ENCODE measurements at regions not wholly inside any gene's neighbourhood (a gene's known extent, or its start where the extent isn't known, plus 50 kb on each side); places are given as distances from the start of the nearest gene placed in this dataset.

DNA sequence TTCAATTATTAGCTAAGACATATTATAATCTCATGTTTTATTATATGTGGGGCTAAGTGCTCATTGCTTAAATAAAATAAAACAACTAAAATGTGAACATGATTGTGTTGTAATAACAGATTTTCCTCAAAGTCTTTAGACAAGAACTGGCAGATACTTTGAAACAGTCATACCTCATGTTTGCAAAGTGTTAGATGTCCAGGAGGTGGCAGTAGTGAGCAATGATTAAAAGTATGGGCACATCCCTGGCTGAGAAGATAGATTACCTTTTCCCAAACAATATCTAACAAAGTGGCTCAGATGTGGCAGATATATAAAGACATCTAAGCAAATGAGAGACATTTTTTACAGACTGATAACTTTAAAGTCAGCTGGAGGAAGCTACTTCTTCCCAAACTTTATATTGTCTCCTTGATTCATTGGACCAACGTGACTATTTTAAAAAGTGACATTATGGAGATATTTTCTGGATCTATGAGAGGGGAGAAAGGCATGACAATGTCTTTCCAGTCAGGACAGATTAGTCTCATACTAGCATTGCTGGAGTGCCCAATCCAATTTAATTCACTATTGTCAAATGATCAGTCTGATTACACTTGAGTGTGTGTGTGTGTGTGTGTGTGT is 269.8 kb downstream of the S1PR1 start:
- H3K27ac ChIP-seq, result no peak overlapping the region
- H3K9me3 ChIP-seq, result no peaks in the 10 kb centered on the region
- no peaks in the 10 kb centered on the region for H3K27me3 ChIP-seq (ENCODE audit: low read depth)
- intact Hi-C loops (cut with DNase I), result no loop called here
- H3K36me3 ChIP-seq, result no peaks in the 10 kb centered on the region
- H3K4me3 ChIP-seq, result no peak overlapping the region
- no peak for DNase-seq
- peak; percentile 60 to 72 for ATAC-seq
- peak; percentile 69 for TF ChIP-seq CTCF (IDR thresholded peaks at IDR 0.05)
- H3K4me1 ChIP-seq, result no peaks in the 10 kb centered on the region

GRCh38 chr1:101507547-101507971 is 270.7 kb downstream of the S1PR1 start:
- Histone ChIP-seq H3K4me1 (no peaks in the 10 kb centered on the region), H3K27me3 (ENCODE audit: low read depth) (no peaks in the 10 kb centered on the region), H3K4me3 (no peak overlapping the region), H3K9me3 (no peaks in the 10 kb centered on the region), H3K36me3 (no peaks in the 10 kb centered on the region), H3K27ac (no peak overlapping the region)
- intact Hi-C loops (cut with DNase I), result no loop called here
- DNase-seq, result no peak
- TF ChIP-seq CTCF (IDR thresholded peaks at IDR 0.05), result no peak
- ATAC-seq, result no peak

DNA sequence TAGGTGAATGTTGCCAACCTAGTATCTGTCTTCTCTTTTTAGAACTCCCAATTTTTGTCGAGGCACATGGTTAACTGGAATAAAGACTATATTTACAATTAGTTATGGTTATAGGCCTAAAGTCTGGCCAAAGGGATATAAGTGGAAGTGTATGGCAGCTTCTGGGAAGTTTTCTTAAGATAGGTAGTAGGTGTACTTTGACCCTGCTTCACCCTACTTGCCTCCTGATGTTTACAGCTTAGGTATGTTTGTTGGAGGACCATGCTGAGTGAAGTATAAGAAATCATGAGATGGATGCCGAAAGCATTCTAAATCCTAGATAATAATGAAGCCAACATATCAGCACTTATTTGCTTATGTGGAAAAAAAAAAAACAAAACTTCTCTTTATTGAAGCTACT is 272.1 kb downstream of the S1PR1 start:
- ATAC-seq (no peak), DNase-seq (no peak)
- H3K27ac ChIP-seq, result no peak overlapping the region
- no peak for TF ChIP-seq CTCF (IDR thresholded peaks at IDR 0.05)
- no peaks in the 10 kb centered on the region for H3K9me3 ChIP-seq
- no peaks in the 10 kb centered on the region for H3K27me3 ChIP-seq (ENCODE audit: low read depth)
- intact Hi-C loops (cut with DNase I), result no loop called here
- H3K36me3 ChIP-seq, result no peaks in the 10 kb centered on the region
- H3K4me1 ChIP-seq, result no peaks in the 10 kb centered on the region
- H3K4me3 ChIP-seq, result no peak overlapping the region

DNA sequence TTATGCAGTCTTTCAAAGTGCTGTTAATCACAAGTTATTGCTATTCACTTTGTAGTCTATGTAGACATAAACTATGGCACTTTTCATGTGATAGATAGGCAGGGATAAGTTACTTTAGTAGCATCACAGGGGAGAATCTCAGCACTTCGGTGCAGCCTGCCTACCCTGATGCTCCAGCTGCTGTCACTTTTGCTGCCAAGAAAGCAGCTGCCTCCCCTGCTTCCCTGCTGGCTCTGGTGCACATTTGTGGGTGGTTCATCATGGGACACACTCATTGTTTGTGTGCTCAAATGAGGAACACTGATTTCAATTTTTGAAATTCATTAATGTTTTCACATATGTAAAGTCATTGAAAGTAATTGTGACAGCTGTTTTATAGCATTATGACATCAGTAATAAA is 272.6 kb downstream of the S1PR1 start:
- H3K36me3 ChIP-seq, result no peaks in the 10 kb centered on the region

GRCh38 chr1:101511202-101511891 is 274.5 kb downstream of the S1PR1 start:
- Histone ChIP-seq H3K27me3 (ENCODE audit: low read depth) (no peaks in the 10 kb centered on the region), H3K36me3 (no peaks in the 10 kb centered on the region), H3K9me3 (no peaks in the 10 kb centered on the region), H3K4me3 (no peak overlapping the region), H3K27ac (no peak overlapping the region), H3K4me1 (no peaks in the 10 kb centered on the region)
- no peak for DNase-seq
- TF ChIP-seq CTCF (IDR thresholded peaks at IDR 0.05), result no peak
- intact Hi-C loops (cut with DNase I), result no loop called here
- no peak for ATAC-seq

More for the DNA sequence above, 272.6 kb downstream of the S1PR1 start:
- Histone ChIP-seq H3K4me1 (no peaks in the 10 kb centered on the region), H3K4me3 (no peak overlapping the region), H3K9me3 (no peaks in the 10 kb centered on the region), H3K27ac (no peak overlapping the region), H3K27me3 (ENCODE audit: low read depth) (no peaks in the 10 kb centered on the region)
- intact Hi-C loops (cut with DNase I), result no loop called here
- DNase-seq, result no peak
- TF ChIP-seq CTCF (IDR thresholded peaks at IDR 0.05), result no peak
- ATAC-seq, result no peak
